HCT116 (cell line): ENCODE measurements at regions not wholly inside any gene's neighbourhood (a gene's known extent, or its start where the extent isn't known, plus 50 kb on each side); places are given as distances from the start of the nearest gene placed in this dataset.

Source experiments
- ATF3 ChIP-seq: IDR thresholded peaks from 2 replicates; pipeline ENCODE4 v1.6.1; 2012
- EGR1 ChIP-seq: IDR thresholded peaks from 2 replicates; pipeline ENCODE4 v1.6.1; 2012; ENCODE audit warnings: low read depth
- EZH2 ChIP-seq: fragments of 200-600 bp; sonication (generic); IDR thresholded peaks from 2 replicates; pipeline ENCODE4 v1.6.1; 2017; ENCODE audit warnings: antibody characterized with exemption, mixed run types
- EZH2phosphoT487 ChIP-seq: fragments of 200-600 bp; IDR thresholded peaks from 2 replicates; pipeline ENCODE4 v1.6.1; 2018; ENCODE audit warnings: antibody characterized with exemption, borderline replicate concordance
- POLR2A ChIP-seq: IDR thresholded peaks from 2 replicates; pipeline ENCODE4 v1.7.0; 2011; ENCODE audit warnings: borderline replicate concordance; ENCODE audit not compliant: insufficient read depth, insufficient read length; ENCODE audit errors: extremely low read depth
- POLR2AphosphoS5 ChIP-seq: IDR thresholded peaks from 2 replicates; pipeline ENCODE4 v1.6.1; 2011; ENCODE audit warnings: mild to moderate bottlenecking, low read depth, low read length, moderate library complexity
- ZNF274 ChIP-seq: fragments of 200-500 bp; sonication (Bioruptor generic); IDR thresholded peaks from 2 replicates; pipeline ENCODE4 v1.6.1; 2014; ENCODE audit warnings: mild to moderate bottlenecking, low read depth, low read length, inconsistent platforms
- TF ChIP-seq, protein P1 (sequence below), 3 experiments: fragments of 200-600 bp in 1 of 3; sonication (generic) in 1 of 3; IDR thresholded peaks in 2 of 3; conservative IDR thresholded peaks in 1 of 3; 2 replicates each; pipeline ENCODE4 v1.5.1; 2012 to 2017; ENCODE audit warnings: low read depth in 2 of 3, low read length in 2 of 3, antibody characterized with exemption in 1 of 3, borderline replicate concordance in 1 of 3, control low read depth in 1 of 3, mild to moderate bottlenecking in 1 of 3, mixed read lengths in 1 of 3, mixed run types in 1 of 3, moderate library complexity in 1 of 3; ENCODE audit not compliant: insufficient read depth in 1 of 3
- TF ChIP-seq, protein P2 (sequence below): IDR thresholded peaks from 2 replicates; pipeline ENCODE4 v1.6.1; 2011; ENCODE audit warnings: mild to moderate bottlenecking, low read length, moderate library complexity; ENCODE audit not compliant: insufficient replicate concordance; ENCODE audit errors: extremely low read depth

- TF ChIP-seq, protein P1, sequence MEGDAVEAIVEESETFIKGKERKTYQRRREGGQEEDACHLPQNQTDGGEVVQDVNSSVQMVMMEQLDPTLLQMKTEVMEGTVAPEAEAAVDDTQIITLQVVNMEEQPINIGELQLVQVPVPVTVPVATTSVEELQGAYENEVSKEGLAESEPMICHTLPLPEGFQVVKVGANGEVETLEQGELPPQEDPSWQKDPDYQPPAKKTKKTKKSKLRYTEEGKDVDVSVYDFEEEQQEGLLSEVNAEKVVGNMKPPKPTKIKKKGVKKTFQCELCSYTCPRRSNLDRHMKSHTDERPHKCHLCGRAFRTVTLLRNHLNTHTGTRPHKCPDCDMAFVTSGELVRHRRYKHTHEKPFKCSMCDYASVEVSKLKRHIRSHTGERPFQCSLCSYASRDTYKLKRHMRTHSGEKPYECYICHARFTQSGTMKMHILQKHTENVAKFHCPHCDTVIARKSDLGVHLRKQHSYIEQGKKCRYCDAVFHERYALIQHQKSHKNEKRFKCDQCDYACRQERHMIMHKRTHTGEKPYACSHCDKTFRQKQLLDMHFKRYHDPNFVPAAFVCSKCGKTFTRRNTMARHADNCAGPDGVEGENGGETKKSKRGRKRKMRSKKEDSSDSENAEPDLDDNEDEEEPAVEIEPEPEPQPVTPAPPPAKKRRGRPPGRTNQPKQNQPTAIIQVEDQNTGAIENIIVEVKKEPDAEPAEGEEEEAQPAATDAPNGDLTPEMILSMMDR (IDR thresholded peaks at IDR 0.05 in 2 of 3, conservative IDR thresholded peaks at IDR 0.05 in 1 of 3; ENCODE audit: borderline replicate concordance in 1 of 3, insufficient read depth in 1 of 3, low read depth in 2 of 3, low read length in 2 of 3) = no peak
- TF ChIP-seq EZH2 (no peak), EZH2phosphoT487 (no peak), ATF3 (no peak), ZNF274 (no peak), POLR2A (no peak), POLR2AphosphoS5 (no peak), EGR1 (no peak)
- TF ChIP-seq, protein P2, sequence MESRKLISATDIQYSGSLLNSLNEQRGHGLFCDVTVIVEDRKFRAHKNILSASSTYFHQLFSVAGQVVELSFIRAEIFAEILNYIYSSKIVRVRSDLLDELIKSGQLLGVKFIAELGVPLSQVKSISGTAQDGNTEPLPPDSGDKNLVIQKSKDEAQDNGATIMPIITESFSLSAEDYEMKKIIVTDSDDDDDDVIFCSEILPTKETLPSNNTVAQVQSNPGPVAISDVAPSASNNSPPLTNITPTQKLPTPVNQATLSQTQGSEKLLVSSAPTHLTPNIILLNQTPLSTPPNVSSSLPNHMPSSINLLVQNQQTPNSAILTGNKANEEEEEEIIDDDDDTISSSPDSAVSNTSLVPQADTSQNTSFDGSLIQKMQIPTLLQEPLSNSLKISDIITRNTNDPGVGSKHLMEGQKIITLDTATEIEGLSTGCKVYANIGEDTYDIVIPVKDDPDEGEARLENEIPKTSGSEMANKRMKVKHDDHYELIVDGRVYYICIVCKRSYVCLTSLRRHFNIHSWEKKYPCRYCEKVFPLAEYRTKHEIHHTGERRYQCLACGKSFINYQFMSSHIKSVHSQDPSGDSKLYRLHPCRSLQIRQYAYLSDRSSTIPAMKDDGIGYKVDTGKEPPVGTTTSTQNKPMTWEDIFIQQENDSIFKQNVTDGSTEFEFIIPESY = no peak
Observed at GRCh38 chr13:40039061-40039460, 383.6 kb downstream of the COG6 start.
